ENCODE measurements at regions not wholly inside any gene's neighbourhood (a gene's known extent, or its start where the extent isn't known, plus 50 kb on each side); places are given as distances from the start of the nearest gene placed in this dataset.

DNA sequence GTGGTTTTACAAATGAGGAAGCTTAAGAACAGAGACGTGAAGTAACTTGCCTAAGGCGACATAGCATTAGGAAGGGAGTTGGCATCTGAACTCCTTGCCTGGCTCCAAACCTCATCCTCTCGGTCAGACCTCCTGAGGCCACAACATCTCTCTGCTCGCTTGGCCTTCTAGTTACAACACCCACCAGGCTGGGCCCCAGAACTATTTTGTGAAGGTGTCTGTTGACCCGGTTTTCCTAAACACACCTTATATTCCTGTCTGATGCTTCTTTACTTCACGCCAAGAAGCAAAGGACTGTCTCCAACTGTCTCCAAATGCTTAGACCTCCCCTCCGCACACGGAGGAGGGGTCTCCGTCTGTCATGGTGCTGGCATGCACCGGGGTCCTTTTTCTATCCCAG is 326.6 kb downstream of the THBS2 start:
- intact Hi-C loops (cut with DNase I), result no loop called here
- H3K27me3 ChIP-seq (replicated peaks; ENCODE audit: insufficient read depth), result no peaks in the 10 kb centered on the region
- H3K27ac ChIP-seq, result no peak overlapping the region
- H3K4me1 ChIP-seq (replicated peaks), result no peaks in the 10 kb centered on the region
- 85% methylated on average over 10 of the region's 10 CpGs for WGBS
- DNase-seq (ENCODE audit: low spot score), result no peak
- no peaks in the 10 kb centered on the region for H3K36me3 ChIP-seq
- TF ChIP-seq POLR2AphosphoS5 (IDR thresholded peaks at IDR 0.05) (no peak), POLR2A (IDR thresholded peaks at IDR 0.05) (no peak)
- TF ChIP-seq, protein P1, sequence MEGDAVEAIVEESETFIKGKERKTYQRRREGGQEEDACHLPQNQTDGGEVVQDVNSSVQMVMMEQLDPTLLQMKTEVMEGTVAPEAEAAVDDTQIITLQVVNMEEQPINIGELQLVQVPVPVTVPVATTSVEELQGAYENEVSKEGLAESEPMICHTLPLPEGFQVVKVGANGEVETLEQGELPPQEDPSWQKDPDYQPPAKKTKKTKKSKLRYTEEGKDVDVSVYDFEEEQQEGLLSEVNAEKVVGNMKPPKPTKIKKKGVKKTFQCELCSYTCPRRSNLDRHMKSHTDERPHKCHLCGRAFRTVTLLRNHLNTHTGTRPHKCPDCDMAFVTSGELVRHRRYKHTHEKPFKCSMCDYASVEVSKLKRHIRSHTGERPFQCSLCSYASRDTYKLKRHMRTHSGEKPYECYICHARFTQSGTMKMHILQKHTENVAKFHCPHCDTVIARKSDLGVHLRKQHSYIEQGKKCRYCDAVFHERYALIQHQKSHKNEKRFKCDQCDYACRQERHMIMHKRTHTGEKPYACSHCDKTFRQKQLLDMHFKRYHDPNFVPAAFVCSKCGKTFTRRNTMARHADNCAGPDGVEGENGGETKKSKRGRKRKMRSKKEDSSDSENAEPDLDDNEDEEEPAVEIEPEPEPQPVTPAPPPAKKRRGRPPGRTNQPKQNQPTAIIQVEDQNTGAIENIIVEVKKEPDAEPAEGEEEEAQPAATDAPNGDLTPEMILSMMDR (IDR thresholded peaks at IDR 0.05), result no peak
- no peak overlapping the region for H3K4me3 ChIP-seq
- H3K9me3 ChIP-seq, result no peaks in the 10 kb centered on the region

DNA sequence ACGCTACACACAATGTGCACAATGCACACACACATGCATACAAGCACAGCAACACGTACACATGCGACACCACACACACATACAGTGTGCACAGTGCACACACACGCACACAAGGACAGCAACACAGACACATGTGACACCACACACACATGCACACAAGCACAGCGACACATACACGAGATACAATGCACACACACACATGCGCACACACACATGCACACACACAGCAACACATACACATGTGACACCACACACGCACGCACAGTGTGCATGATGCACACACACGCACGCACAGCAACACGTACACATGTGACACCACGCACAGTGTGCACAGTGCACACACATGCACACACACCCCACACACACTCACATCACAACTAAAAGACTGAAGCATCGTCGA is 327.3 kb downstream of the THBS2 start:
- Histone ChIP-seq H3K27me3 (replicated peaks; ENCODE audit: insufficient read depth) (no peaks in the 10 kb centered on the region), H3K4me1 (replicated peaks) (no peaks in the 10 kb centered on the region), H3K36me3 (no peaks in the 10 kb centered on the region), H3K4me3 (no peak overlapping the region), H3K27ac (no peak overlapping the region), H3K9me3 (no peaks in the 10 kb centered on the region)
- WGBS, result 94% methylated on average over 15 of the region's 15 CpGs
- intact Hi-C loops (cut with DNase I), result no loop called here
- TF ChIP-seq POLR2A (IDR thresholded peaks at IDR 0.05) (no peak), POLR2AphosphoS5 (IDR thresholded peaks at IDR 0.05) (no peak)
- TF ChIP-seq, protein P1 (IDR thresholded peaks at IDR 0.05), result no peak
- no peak for DNase-seq (ENCODE audit: low spot score)

DNA sequence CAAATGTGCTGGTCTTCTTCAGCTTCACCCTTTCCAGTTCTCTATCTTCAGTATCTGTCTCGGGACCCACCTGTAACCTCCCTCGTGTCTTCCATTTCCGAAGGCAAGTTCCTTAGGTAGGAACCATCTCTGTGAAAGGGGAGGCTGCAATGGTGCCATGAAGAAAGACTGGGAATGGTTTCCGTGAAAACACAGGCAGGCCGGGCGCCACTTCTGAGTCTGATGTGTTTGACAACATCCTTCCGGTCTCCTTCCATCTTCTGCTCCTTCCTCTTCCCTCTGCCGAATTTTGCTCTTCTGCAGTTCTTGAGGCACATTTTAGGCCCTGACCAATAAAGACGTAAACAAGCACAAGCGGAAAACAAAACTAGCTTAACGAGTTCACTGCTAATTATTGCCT is 328.0 kb downstream of the THBS2 start:
- no peaks in the 10 kb centered on the region for H3K36me3 ChIP-seq
- TF ChIP-seq, protein P1 (IDR thresholded peaks at IDR 0.05), result no peak
- no peak for TF ChIP-seq POLR2AphosphoS5 (IDR thresholded peaks at IDR 0.05)
- no peak for TF ChIP-seq POLR2A (IDR thresholded peaks at IDR 0.05)
- no peak overlapping the region for H3K4me3 ChIP-seq
- no peak for DNase-seq (ENCODE audit: low spot score)
- no peaks in the 10 kb centered on the region for H3K4me1 ChIP-seq (replicated peaks)
- H3K27ac ChIP-seq, result no peak overlapping the region
- intact Hi-C loops (cut with DNase I), result no loop called here
- H3K9me3 ChIP-seq, result no peaks in the 10 kb centered on the region
- no peaks in the 10 kb centered on the region for H3K27me3 ChIP-seq (replicated peaks; ENCODE audit: insufficient read depth)
- 85% methylated on average over 11 of the region's 11 CpGs for WGBS

DNA sequence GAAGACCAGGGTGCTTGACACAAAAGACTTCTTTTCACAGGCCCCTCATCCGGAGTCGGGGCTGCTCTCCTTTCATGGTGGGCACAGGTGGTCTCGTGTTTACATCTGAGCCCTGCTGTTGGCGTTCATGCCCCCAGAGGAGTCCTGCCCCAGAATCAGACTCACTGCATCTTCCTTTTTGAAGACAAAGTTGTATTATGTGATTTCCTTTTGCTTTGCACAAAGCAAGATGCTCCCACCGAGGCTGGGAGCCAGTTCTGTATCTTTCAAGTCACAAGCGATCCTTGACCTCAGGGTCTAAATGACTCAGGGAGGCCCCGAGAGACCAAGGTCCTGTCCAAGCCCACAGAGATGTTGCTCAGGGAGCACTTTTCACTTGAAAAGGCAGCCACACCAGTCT is 330.5 kb downstream of the THBS2 start:
- intact Hi-C loops (cut with DNase I), result no loop called here
- H3K27me3 ChIP-seq (replicated peaks; ENCODE audit: insufficient read depth), result no peaks in the 10 kb centered on the region
- 91% methylated on average over 7 of the region's 7 CpGs for WGBS
- no peak overlapping the region for H3K4me3 ChIP-seq
- H3K36me3 ChIP-seq, result no peaks in the 10 kb centered on the region
- H3K9me3 ChIP-seq, result no peaks in the 10 kb centered on the region
- H3K27ac ChIP-seq, result no peak overlapping the region
- DNase-seq (ENCODE audit: low spot score), result no peak
- no peaks in the 10 kb centered on the region for H3K4me1 ChIP-seq (replicated peaks)
- TF ChIP-seq POLR2A (IDR thresholded peaks at IDR 0.05) (no peak), POLR2AphosphoS5 (IDR thresholded peaks at IDR 0.05) (no peak)
- TF ChIP-seq, protein P1 (IDR thresholded peaks at IDR 0.05), result no peak

DNA sequence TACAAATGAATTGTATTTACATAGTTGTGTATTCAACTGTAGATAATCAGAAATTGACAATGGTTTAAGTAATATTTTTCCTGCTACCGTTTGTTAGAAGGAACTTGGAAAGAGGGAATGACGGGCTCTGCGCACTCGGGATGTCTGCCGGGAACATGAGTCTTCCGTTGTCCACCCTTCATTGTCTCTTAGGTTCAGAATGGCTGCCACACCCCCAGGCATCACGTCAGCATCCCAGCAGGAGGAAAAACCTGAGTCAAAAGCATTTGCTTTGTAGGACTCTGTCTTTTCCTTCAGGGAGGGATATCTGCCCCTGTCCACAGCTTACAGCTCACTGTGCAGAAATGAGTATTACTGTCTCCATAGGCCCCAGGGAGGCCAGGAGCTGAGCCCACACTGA is 331.2 kb downstream of the THBS2 start:
- Histone ChIP-seq H3K4me3 (no peak overlapping the region), H3K9me3 (no peaks in the 10 kb centered on the region), H3K36me3 (no peaks in the 10 kb centered on the region), H3K4me1 (replicated peaks) (no peaks in the 10 kb centered on the region), H3K27me3 (replicated peaks; ENCODE audit: insufficient read depth) (no peaks in the 10 kb centered on the region), H3K27ac (no peak overlapping the region)
- no peak for DNase-seq (ENCODE audit: low spot score)
- TF ChIP-seq POLR2AphosphoS5 (IDR thresholded peaks at IDR 0.05) (no peak), POLR2A (IDR thresholded peaks at IDR 0.05) (no peak)
- TF ChIP-seq, protein P1 (IDR thresholded peaks at IDR 0.05), result no peak
- intact Hi-C loops (cut with DNase I), result no loop called here
- 97% methylated on average over 7 of the region's 7 CpGs for WGBS
